GM23338 (cell line): ENCODE measurements at regions not wholly inside any gene's neighbourhood (a gene's known extent, or its start where the extent isn't known, plus 50 kb on each side); places are given as distances from the start of the nearest gene placed in this dataset.

ENCODE experiments used
- EZH2 ChIP-seq: fragments of 200-600 bp; sonication (generic); IDR thresholded peaks from one replicate; pipeline ENCODE4 v1.8.0; 2017; ENCODE audit warnings: antibody characterized with exemption, mild to moderate bottlenecking, low read depth; ENCODE audit not compliant: unreplicated experiment
- NANOG ChIP-seq: IDR thresholded peaks from 2 replicates; pipeline ENCODE4 v1.6.1; 2016; ENCODE audit warnings: antibody characterized with exemption, borderline replicate concordance
- TF ChIP-seq, protein P1 (sequence below), 2 experiments: fragments of 200-600 bp in 1 of 2; sonication (generic) in 1 of 2; conservative IDR thresholded peaks; 2 replicates each; pipeline versions ENCODE4 v1.5.1 to v1.6.1; 2016 to 2017; ENCODE audit warnings: antibody characterized with exemption in 2 of 2, low read depth in 2 of 2, mild to moderate bottlenecking in 2 of 2, moderate library complexity in 1 of 2

DNA sequence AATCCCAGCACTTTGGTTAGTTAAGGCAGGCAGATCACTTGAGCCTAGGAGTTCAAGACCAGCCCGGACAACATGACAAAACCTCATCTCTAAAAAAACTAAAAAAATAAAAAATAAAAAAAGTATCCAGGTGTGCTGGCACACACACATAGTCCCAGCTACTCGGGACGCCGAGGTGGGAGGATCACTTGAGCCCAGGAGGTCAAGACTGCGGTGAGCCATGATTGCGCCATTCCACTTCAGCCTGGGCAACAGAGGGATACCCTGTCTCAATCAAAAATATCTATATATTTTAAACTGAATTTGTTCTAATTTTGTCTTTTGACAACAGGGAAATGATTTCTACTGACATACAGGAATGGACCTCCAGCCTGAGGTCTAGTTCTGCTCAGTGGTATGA, 73.3 kb upstream of the MBOAT2 start:
- TF ChIP-seq EZH2, result no peak
- TF ChIP-seq, protein P1, sequence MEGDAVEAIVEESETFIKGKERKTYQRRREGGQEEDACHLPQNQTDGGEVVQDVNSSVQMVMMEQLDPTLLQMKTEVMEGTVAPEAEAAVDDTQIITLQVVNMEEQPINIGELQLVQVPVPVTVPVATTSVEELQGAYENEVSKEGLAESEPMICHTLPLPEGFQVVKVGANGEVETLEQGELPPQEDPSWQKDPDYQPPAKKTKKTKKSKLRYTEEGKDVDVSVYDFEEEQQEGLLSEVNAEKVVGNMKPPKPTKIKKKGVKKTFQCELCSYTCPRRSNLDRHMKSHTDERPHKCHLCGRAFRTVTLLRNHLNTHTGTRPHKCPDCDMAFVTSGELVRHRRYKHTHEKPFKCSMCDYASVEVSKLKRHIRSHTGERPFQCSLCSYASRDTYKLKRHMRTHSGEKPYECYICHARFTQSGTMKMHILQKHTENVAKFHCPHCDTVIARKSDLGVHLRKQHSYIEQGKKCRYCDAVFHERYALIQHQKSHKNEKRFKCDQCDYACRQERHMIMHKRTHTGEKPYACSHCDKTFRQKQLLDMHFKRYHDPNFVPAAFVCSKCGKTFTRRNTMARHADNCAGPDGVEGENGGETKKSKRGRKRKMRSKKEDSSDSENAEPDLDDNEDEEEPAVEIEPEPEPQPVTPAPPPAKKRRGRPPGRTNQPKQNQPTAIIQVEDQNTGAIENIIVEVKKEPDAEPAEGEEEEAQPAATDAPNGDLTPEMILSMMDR (conservative IDR thresholded peaks at IDR 0.05; ENCODE audit: low read depth in 2 of 2), result no peak
- TF ChIP-seq NANOG, result no peak
